ENCODE measurements at regions not wholly inside any gene's neighbourhood (a gene's known extent, or its start where the extent isn't known, plus 50 kb on each side); places are given as distances from the start of the nearest gene placed in this dataset.

- TF ChIP-seq CTCF (IDR thresholded peaks at IDR 0.05) (no peak), EZH2 (IDR thresholded peaks at IDR 0.05) (no peak)
Observed at GRCh38 chr10:10110844-10111490, 906.7 kb upstream of the CELF2 start.

Measured in neural progenitor cell (in vitro differentiated cells).